Peyer's patch (tissue), 4 donors: ENCODE measurements at regions not wholly inside any gene's neighbourhood (a gene's known extent, or its start where the extent isn't known, plus 50 kb on each side); places are given as distances from the start of the nearest gene placed in this dataset.

ENCODE experiments used
- POLR2A ChIP-seq, 2 donors: fragments of 450-650 bp; IDR thresholded peaks; one replicate each; pipeline ENCODE4 v1.5.1; 2017; ENCODE audit warnings: antibody characterized with exemption in 2 of 2, mild to moderate bottlenecking in 2 of 2, moderate library complexity in 2 of 2
- TF ChIP-seq, protein P1 (sequence below), 6 experiments: fragments of 450-650 bp in 4 of 6; fragments of 200-600 bp in 2 of 6; sonication (generic) in 1 of 6; IDR thresholded peaks; one replicate each; pipeline ENCODE4 v1.5.1; 2017 to 2019; ENCODE audit warnings: antibody characterized with exemption in 6 of 6, mild to moderate bottlenecking in 3 of 6, moderate library complexity in 1 of 6

DNA sequence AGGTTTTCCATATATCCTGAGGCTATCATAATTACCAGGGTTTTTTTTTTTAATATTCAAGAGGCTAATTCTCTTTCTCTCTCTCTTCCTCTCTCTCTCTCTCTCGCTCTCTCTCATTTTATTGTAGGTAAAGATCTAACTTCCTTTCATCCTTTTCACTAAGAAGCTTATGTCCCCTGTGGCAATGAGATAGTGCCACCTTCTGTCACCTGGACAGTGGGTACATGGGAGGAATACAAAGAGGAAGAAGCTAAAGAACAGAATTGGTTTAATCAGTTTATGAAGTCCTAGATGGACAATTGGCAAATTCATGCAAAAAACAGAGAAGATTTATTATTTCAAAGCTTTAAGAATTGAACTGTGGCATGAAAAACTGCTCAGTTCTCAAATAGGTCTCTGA lies 1582.3 kb upstream of the TMEFF2 start:
- TF ChIP-seq POLR2A (IDR thresholded peaks at IDR 0.05) = no peak
- TF ChIP-seq, protein P1, sequence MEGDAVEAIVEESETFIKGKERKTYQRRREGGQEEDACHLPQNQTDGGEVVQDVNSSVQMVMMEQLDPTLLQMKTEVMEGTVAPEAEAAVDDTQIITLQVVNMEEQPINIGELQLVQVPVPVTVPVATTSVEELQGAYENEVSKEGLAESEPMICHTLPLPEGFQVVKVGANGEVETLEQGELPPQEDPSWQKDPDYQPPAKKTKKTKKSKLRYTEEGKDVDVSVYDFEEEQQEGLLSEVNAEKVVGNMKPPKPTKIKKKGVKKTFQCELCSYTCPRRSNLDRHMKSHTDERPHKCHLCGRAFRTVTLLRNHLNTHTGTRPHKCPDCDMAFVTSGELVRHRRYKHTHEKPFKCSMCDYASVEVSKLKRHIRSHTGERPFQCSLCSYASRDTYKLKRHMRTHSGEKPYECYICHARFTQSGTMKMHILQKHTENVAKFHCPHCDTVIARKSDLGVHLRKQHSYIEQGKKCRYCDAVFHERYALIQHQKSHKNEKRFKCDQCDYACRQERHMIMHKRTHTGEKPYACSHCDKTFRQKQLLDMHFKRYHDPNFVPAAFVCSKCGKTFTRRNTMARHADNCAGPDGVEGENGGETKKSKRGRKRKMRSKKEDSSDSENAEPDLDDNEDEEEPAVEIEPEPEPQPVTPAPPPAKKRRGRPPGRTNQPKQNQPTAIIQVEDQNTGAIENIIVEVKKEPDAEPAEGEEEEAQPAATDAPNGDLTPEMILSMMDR (IDR thresholded peaks at IDR 0.05) = no peak
